ENCODE measurements at regions not wholly inside any gene's neighbourhood (a gene's known extent, or its start where the extent isn't known, plus 50 kb on each side); places are given as distances from the start of the nearest gene placed in this dataset.

DNA sequence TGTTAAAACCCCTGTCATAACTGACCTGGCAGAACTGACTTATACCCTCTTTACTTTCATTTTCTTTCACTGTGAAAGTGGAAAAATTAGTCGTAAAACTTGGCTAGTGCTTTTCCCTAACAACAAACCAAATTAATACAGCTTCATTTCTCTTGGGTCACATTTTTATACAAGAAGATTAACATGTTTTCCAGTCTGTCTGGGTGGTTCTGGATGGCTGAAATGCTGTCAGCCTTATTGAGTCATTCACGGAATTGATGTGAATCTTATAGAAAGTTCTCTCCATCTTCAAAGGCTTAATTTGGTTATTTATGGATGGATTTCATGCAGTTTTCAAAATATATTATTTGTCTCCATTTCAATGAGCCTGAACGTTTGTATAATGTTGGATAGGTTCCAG is 440.0 kb downstream of the KCTD12 start:
- intact Hi-C loops (cut with micrococcal nuclease) = no loop called here
- Histone ChIP-seq H3K27me3 (ENCODE audit: low read depth) (no peaks in the 10 kb centered on the region), H3K27ac (replicated peaks) (no peak overlapping the region), H3K36me3 (no peaks in the 10 kb centered on the region), H3K4me1 (no peaks in the 10 kb centered on the region), H3K4me3 (no peak overlapping the region), H3K9me3 (replicated peaks) (peaks cover 12% of the 10 kb centered on the region)
- DNase-seq = no peak
- TF ChIP-seq, protein P1, sequence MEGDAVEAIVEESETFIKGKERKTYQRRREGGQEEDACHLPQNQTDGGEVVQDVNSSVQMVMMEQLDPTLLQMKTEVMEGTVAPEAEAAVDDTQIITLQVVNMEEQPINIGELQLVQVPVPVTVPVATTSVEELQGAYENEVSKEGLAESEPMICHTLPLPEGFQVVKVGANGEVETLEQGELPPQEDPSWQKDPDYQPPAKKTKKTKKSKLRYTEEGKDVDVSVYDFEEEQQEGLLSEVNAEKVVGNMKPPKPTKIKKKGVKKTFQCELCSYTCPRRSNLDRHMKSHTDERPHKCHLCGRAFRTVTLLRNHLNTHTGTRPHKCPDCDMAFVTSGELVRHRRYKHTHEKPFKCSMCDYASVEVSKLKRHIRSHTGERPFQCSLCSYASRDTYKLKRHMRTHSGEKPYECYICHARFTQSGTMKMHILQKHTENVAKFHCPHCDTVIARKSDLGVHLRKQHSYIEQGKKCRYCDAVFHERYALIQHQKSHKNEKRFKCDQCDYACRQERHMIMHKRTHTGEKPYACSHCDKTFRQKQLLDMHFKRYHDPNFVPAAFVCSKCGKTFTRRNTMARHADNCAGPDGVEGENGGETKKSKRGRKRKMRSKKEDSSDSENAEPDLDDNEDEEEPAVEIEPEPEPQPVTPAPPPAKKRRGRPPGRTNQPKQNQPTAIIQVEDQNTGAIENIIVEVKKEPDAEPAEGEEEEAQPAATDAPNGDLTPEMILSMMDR (IDR thresholded peaks at IDR 0.05; ENCODE audit: borderline replicate concordance) = no peak

DNA sequence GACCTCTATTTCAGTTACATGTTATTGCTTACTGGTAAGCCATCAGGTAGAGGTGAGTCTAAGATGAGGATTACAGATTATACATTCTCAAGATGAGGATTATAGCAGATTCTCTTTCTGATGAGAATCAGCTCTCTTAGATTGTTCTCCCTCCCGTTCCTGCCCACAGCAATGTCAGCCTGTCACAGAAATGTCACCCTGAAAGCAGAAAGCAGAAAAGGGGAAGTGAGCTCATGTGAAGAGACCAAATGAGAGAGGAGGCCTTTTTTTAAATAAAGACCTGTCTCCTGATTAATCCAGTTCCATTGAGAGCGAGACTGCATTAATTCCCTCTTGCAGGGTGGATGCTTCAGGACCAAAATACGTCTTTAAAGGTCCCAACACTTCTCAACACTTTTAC is 445.6 kb downstream of the KCTD12 start:
- no peaks in the 10 kb centered on the region for H3K4me1 ChIP-seq
- H3K4me3 ChIP-seq = no peak overlapping the region
- H3K9me3 ChIP-seq (replicated peaks) = peaks cover 9% of the 10 kb centered on the region
- intact Hi-C loops (cut with micrococcal nuclease) = no loop called here
- no peaks in the 10 kb centered on the region for H3K27me3 ChIP-seq (ENCODE audit: low read depth)
- DNase-seq = no peak
- H3K36me3 ChIP-seq = no peaks in the 10 kb centered on the region
- H3K27ac ChIP-seq (replicated peaks) = no peak overlapping the region
- TF ChIP-seq, protein P1 (IDR thresholded peaks at IDR 0.05; ENCODE audit: borderline replicate concordance) = no peak

DNA sequence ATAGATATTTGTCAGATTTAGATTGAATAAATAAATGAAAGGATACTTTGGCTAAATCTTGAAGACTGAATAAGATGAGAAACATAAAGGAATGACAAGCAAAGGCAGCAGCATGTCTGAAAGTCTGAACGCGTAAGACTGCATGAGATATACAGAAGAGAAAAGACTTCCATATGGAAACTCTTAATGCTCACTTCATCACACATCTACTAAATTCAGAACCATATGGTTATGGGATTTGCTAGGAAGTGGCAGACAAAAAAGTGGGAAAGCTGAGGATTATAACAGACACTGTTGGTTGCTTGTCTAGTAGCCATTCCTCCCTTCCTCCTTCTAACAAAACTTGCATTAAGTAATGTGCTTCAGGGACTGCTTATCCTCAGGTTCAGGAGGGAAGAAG is 446.7 kb downstream of the KCTD12 start:
- H3K4me3 ChIP-seq = no peak overlapping the region
- DNase-seq = no peak
- H3K36me3 ChIP-seq = no peaks in the 10 kb centered on the region
- H3K27ac ChIP-seq (replicated peaks) = no peak overlapping the region
- no peaks in the 10 kb centered on the region for H3K4me1 ChIP-seq
- H3K27me3 ChIP-seq (ENCODE audit: low read depth) = no peaks in the 10 kb centered on the region
- TF ChIP-seq, protein P1 (IDR thresholded peaks at IDR 0.05; ENCODE audit: borderline replicate concordance) = no peak
- intact Hi-C loops (cut with micrococcal nuclease) = no loop called here
- H3K9me3 ChIP-seq (replicated peaks) = peaks cover 9% of the 10 kb centered on the region

DNA sequence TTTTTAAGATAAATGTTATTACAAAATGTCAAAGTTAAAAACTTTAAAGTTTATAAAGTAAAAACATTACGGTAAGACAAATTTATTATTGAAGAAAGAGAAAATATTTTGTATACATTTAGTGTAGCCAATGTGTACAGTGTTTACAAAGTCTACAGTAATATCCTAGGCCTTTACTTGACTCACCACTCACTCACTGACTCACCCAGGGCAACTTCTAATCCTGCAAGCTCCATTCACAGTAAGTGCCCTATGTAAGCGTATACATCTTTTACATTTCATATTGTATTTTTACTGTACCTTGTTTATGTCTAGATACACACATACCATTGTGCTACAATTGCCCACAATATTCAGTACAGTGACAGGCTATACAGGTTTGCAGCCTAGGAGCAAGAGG is 448.2 kb downstream of the KCTD12 start:
- Histone ChIP-seq H3K9me3 (replicated peaks) (peaks cover 3% of the 10 kb centered on the region), H3K4me1 (no peaks in the 10 kb centered on the region), H3K36me3 (no peaks in the 10 kb centered on the region), H3K4me3 (no peak overlapping the region), H3K27me3 (ENCODE audit: low read depth) (no peaks in the 10 kb centered on the region), H3K27ac (replicated peaks) (no peak overlapping the region)
- TF ChIP-seq, protein P1 (IDR thresholded peaks at IDR 0.05; ENCODE audit: borderline replicate concordance) = no peak
- intact Hi-C loops (cut with micrococcal nuclease) = no loop called here
- DNase-seq = no peak

DNA sequence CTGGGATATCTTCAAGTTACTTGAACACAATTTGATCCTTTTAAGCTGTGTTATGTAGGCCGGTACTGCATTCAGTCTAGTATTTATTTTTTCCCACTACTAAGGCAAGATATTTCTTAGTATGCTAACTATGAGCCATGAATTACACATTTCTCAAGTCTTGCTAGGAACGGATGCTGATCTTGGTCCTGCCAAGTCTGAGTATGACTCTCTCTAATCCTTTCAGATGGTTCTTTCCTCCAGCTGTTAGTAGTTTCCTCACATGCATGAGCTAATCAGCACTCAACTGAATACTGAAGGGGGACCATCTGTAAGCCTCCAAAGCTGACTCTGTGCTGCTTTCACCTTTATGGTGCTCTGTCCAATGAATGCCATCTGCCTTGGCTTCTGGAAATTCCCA is 460.3 kb downstream of the KCTD12 start:
- Histone ChIP-seq H3K27me3 (ENCODE audit: low read depth) (no peaks in the 10 kb centered on the region), H3K4me3 (no peak overlapping the region), H3K36me3 (no peaks in the 10 kb centered on the region), H3K27ac (replicated peaks) (no peak overlapping the region), H3K9me3 (replicated peaks) (no peaks in the 10 kb centered on the region), H3K4me1 (peaks cover 7% of the 10 kb centered on the region)
- DNase-seq = no peak
- intact Hi-C loops (cut with micrococcal nuclease) = no loop called here
- TF ChIP-seq, protein P1 (IDR thresholded peaks at IDR 0.05; ENCODE audit: borderline replicate concordance) = no peak

DNA sequence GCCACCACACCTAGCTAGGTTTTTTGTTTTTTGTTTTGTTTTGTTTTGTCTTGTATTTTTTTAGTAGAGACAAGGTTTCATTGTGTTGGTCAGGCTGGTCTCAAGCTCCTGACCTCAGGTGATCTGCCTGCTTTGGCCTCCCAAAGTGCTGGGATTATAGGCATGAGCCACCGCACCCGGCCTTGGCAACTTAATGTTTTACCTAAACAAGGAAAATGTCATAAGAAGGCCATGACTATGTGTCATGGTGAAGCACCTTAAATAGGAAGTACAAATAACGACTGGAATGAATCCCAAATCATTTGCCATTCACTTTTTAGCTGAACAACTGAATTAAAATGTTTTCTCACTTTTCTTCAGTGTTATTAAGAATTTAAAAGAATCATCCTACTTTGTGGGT is 465.2 kb downstream of the KCTD12 start:
- no peak overlapping the region for H3K4me3 ChIP-seq
- no peaks in the 10 kb centered on the region for H3K9me3 ChIP-seq (replicated peaks)
- DNase-seq = no peak
- H3K4me1 ChIP-seq = peaks cover 18% of the 10 kb centered on the region
- H3K27ac ChIP-seq (replicated peaks) = no peak overlapping the region
- H3K36me3 ChIP-seq = no peaks in the 10 kb centered on the region
- TF ChIP-seq, protein P1 (IDR thresholded peaks at IDR 0.05; ENCODE audit: borderline replicate concordance) = no peak
- intact Hi-C loops (cut with micrococcal nuclease) = no loop called here
- H3K27me3 ChIP-seq (ENCODE audit: low read depth) = no peaks in the 10 kb centered on the region

Measured in left ventricle myocardium inferior (tissue), 1 donor.